ENCODE measurements at regions not wholly inside any gene's neighbourhood (a gene's known extent, or its start where the extent isn't known, plus 50 kb on each side); places are given as distances from the start of the nearest gene placed in this dataset.

DNA sequence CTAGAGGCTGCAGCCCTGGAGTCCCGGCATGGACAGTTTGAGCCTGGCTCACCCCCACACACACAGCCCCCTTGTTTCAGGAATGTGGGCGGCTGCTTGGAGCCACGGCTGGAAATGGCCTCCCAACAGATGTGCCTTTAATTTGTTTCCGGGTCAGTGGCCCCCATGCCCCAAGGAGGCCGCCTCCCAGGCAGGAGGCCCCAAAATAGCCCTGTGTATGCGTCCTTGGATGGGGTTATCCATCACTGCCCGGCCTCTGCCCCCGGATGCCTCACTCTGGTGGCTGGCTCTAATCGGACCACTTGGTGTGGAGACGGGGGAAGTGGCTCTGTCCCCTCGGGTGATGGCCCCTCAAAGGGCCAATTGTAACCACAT is 151.9 kb upstream of the MYCN start:
- TF ChIP-seq CTCF (IDR thresholded peaks at IDR 0.05) (no peak), POLR2A (IDR thresholded peaks at IDR 0.05; ENCODE audit: low read depth) (no peak), EP300 (IDR thresholded peaks at IDR 0.05) (no peak)

All from esophagus muscularis mucosa (tissue), 4 donors.